MM.1S (cell line): ENCODE measurements at regions not wholly inside any gene's neighbourhood (a gene's known extent, or its start where the extent isn't known, plus 50 kb on each side); places are given as distances from the start of the nearest gene placed in this dataset.

ENCODE experiments used
- EZH2 ChIP-seq: fragments of 300-600 bp; sonication (generic); optimal IDR thresholded peaks from 2 replicates; pipeline ENCODE3; 2017; ENCODE audit warnings: low read depth, mild to moderate bottlenecking, antibody characterized with exemption, low read length, mixed read lengths
- EZH2phosphoT487 ChIP-seq: fragments of 300-600 bp; sonication (generic); IDR thresholded peaks from 2 replicates; pipeline ENCODE4 v1.6.1; 2018; ENCODE audit warnings: antibody characterized with exemption, low read length
- TF ChIP-seq, protein P1 (sequence below): fragments of 300-600 bp; sonication (generic); IDR thresholded peaks from 2 replicates; pipeline ENCODE4 v1.5.1; 2016; ENCODE audit warnings: antibody characterized with exemption, low read length, mixed read lengths

DNA sequence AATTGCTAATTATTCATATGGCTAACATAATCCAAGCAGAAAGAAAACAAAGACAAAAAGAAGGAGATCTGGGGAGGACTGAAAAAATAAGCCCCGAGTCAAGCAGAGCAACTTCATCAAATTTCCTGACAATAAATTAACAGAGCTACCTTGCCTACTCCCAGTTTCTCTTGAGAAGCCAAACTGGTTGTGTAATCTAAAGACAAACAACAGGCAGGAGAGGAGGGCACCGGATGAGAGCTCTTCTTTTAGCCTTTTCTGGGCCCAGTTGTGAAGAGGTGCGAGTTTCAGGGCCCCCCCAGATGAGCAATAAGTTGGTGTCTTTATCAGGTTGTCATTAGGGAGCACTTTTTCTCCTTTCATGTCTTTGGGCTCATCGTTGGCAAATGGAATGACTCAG lies 197.1 kb upstream of the PCSK2 start:
- TF ChIP-seq, protein P1, sequence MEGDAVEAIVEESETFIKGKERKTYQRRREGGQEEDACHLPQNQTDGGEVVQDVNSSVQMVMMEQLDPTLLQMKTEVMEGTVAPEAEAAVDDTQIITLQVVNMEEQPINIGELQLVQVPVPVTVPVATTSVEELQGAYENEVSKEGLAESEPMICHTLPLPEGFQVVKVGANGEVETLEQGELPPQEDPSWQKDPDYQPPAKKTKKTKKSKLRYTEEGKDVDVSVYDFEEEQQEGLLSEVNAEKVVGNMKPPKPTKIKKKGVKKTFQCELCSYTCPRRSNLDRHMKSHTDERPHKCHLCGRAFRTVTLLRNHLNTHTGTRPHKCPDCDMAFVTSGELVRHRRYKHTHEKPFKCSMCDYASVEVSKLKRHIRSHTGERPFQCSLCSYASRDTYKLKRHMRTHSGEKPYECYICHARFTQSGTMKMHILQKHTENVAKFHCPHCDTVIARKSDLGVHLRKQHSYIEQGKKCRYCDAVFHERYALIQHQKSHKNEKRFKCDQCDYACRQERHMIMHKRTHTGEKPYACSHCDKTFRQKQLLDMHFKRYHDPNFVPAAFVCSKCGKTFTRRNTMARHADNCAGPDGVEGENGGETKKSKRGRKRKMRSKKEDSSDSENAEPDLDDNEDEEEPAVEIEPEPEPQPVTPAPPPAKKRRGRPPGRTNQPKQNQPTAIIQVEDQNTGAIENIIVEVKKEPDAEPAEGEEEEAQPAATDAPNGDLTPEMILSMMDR: no peak
- no peak for TF ChIP-seq EZH2
- TF ChIP-seq EZH2phosphoT487: no peak
